Activated T-cell treated with anti-CD3 and anti-CD28 coated beads, Interleukin-2, amount 50 U/mL, for 4 hours (primary cell): ENCODE measurements at regions not wholly inside any gene's neighbourhood (a gene's known extent, or its start where the extent isn't known, plus 50 kb on each side); places are given as distances from the start of the nearest gene placed in this dataset.
A peak's percentile ranks its signal among the peaks of the same experiment; 100 is the strongest.
"Not testable (repeated sequence)": the region's sequence is repeated elsewhere in the genome, so short reads cannot be mapped to it uniquely, and the experiment has no call there.

Source experiments
- ATAC-seq, 2 donors: fragments of 200-7000 bp; cut with Tn5 transposase; one replicate each; pipeline ENCODE4 v1.10.0; 2021
- DNase-seq: peaks from one replicate; pipeline ENCODE4 v3.0.0-alpha.2; 2020
- H3K27me3 Mint-ChIP-seq: one replicate; pipeline ENCODE4 v1.8.0; 2021; ENCODE audit warnings: low read depth, mixed read lengths
- H3K36me3 Mint-ChIP-seq: one replicate; pipeline ENCODE4 v1.8.0; 2022; ENCODE audit warnings: mixed read lengths; ENCODE audit not compliant: insufficient read depth
- H3K4me1 Mint-ChIP-seq: one replicate; pipeline ENCODE4 v1.8.0; 2021; ENCODE audit warnings: low read depth, mixed read lengths
- H3K4me3 Mint-ChIP-seq: one replicate; pipeline ENCODE4 v1.8.0; 2021; ENCODE audit warnings: mild to moderate bottlenecking, moderate library complexity, mixed read lengths
- H3K9me3 Mint-ChIP-seq: one replicate; pipeline ENCODE4 v1.8.0; 2021; ENCODE audit warnings: mixed read lengths

DNA sequence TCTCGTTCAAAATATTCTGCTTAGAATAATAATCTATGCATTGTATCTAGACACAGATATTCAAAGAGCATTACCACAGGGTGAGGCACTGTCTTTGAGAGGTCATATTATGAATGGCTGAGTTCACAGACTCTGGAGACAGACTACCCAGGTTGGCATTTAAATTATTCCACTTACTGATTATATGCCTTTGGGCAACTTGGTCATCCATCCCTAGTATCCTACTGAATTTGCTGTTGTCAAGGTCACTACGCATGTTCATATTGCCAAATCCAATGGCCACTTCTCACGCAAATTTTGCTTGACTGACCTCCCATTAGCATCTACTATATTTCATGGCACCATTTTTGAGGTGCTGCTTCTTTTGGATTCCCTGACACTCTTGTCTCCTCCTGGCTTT, 498.6 kb upstream of the TLE4 start:
- no peak for DNase-seq
- Mint-ChIP-seq H3K9me3 (no peaks in the 10 kb centered on the region), H3K4me1 (no peaks in the 10 kb centered on the region), H3K36me3 (no peaks in the 10 kb centered on the region), H3K4me3 (no peak overlapping the region), H3K27me3 (no peaks in the 10 kb centered on the region)
- no peak for ATAC-seq

- Mint-ChIP-seq H3K4me3 (no peak overlapping the region), H3K9me3 (no peaks in the 10 kb centered on the region), H3K27me3 (no peaks in the 10 kb centered on the region), H3K4me1 (no peaks in the 10 kb centered on the region), H3K36me3 (no peaks in the 10 kb centered on the region)
- DNase-seq (no peak), ATAC-seq (no peak)
These were observed 491.2 kb upstream of the TLE4 start for GRCh38 chr9:79080536-79080935.

- H3K27me3 Mint-ChIP-seq, result no peaks in the 10 kb centered on the region
- H3K9me3 Mint-ChIP-seq, result no peaks in the 10 kb centered on the region
- DNase-seq (no peak), ATAC-seq (no peak)
- H3K4me3 Mint-ChIP-seq, result no peak overlapping the region
- H3K4me1 Mint-ChIP-seq, result no peaks in the 10 kb centered on the region
- no peaks in the 10 kb centered on the region for H3K36me3 Mint-ChIP-seq
These were observed 488.1 kb upstream of the TLE4 start for GRCh38 chr9:79083621-79084020.

- no peak for DNase-seq
- Mint-ChIP-seq H3K9me3 (peaks cover 10% of the 10 kb centered on the region), H3K36me3 (no peaks in the 10 kb centered on the region), H3K27me3 (no peaks in the 10 kb centered on the region), H3K4me3 (no peak overlapping the region), H3K4me1 (no peaks in the 10 kb centered on the region)
- no peak for ATAC-seq
These were observed 484.6 kb upstream of the TLE4 start for GRCh38 chr9:79087133-79087532.

GRCh38 chr9:79089054-79089560, 482.7 kb upstream of the TLE4 start:
- H3K9me3 Mint-ChIP-seq, result peaks cover 10% of the 10 kb centered on the region
- no peak for DNase-seq
- no peaks in the 10 kb centered on the region for H3K36me3 Mint-ChIP-seq
- no peaks in the 10 kb centered on the region for H3K27me3 Mint-ChIP-seq
- H3K4me3 Mint-ChIP-seq, result no peak overlapping the region
- H3K4me1 Mint-ChIP-seq, result no peaks in the 10 kb centered on the region
- ATAC-seq, result no peak

GRCh38 chr9:79089851-79090250, 481.9 kb upstream of the TLE4 start:
- H3K27me3 Mint-ChIP-seq, H3K4me3 Mint-ChIP-seq, DNase-seq, H3K4me1 Mint-ChIP-seq, H3K36me3 Mint-ChIP-seq: not testable (repeated sequence)
- ATAC-seq, result peak in 1 of 2 donors; percentile 38
- H3K9me3 Mint-ChIP-seq, result peaks cover 10% of the 10 kb centered on the region

DNA sequence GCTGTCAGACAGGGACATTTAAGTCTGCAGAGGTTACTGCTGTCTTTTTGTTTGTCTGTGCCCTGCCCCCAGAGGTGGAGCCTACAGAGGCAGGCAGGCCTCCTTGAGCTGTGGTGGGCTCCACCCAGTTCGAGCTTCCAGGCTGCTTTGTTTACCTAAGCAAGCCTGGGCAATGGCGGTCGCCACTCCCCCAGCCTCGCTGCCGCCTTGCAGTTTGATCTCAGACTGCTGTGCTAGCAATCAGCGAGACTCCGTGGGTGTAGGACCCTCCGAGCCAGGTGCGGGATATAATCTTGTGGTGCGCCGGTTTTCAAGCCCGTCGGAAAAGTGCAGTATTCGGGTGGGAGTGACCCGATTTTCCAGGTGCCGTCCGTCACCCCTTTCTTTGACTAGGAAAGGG, 468.5 kb upstream of the TLE4 start:
- H3K9me3 Mint-ChIP-seq, DNase-seq, ATAC-seq, H3K4me1 Mint-ChIP-seq, H3K4me3 Mint-ChIP-seq, H3K36me3 Mint-ChIP-seq, H3K27me3 Mint-ChIP-seq: not testable (repeated sequence)

- H3K9me3 Mint-ChIP-seq, result peaks cover 8% of the 10 kb centered on the region
- no peaks in the 10 kb centered on the region for H3K27me3 Mint-ChIP-seq
- H3K36me3 Mint-ChIP-seq, result no peaks in the 10 kb centered on the region
- no peak for ATAC-seq
- no peak overlapping the region for H3K4me3 Mint-ChIP-seq
- no peak for DNase-seq
- no peaks in the 10 kb centered on the region for H3K4me1 Mint-ChIP-seq
These were observed 467.5 kb upstream of the TLE4 start for GRCh38 chr9:79104216-79104615.

DNA sequence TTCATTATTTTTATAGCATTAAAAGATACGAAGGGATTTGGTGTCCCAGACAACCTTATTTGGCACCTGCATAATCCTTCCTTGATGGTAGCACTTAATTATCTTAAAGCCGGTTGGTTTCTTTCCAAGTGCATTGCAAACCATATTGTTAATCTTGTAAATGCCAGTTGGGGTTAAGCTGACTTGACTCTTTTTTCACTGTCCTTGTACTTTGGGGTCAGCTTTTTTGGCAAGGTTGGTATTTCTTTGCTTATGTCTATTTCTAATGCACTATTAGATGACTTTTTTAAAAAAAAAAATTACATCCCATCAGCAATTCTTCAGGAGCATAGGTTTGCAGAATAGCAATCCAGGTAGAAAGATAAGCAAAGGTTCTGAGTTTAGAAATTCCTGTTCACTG, 466.8 kb upstream of the TLE4 start:
- H3K4me3 Mint-ChIP-seq, result no peak overlapping the region
- H3K36me3 Mint-ChIP-seq, result no peaks in the 10 kb centered on the region
- no peaks in the 10 kb centered on the region for H3K27me3 Mint-ChIP-seq
- no peak for ATAC-seq
- no peak for DNase-seq
- H3K4me1 Mint-ChIP-seq, result no peaks in the 10 kb centered on the region
- peaks cover 13% of the 10 kb centered on the region for H3K9me3 Mint-ChIP-seq

GRCh38 chr9:79107911-79108676, 463.7 kb upstream of the TLE4 start:
- H3K9me3 Mint-ChIP-seq, result peaks cover 13% of the 10 kb centered on the region

DNA sequence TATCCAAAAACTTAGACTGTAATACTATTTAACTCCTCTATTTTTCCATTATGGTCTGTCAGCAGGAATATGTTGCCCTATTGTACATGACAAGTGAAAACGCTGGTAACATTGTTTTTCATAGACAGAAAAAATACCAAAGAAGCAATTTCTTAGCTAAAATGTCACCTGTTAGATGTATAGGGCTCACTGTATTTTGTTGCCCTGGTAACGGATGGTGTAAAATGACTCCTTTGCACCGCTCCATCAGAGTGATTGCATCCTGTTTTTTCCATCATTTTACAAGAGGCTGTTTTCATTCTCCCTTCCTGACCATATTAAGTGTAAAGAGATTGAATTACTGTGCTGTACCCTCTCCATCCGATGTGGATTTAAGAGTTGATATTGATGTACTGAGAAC, 460.1 kb upstream of the TLE4 start:
- H3K9me3 Mint-ChIP-seq, result peaks cover 13% of the 10 kb centered on the region
- no peak for DNase-seq
- no peaks in the 10 kb centered on the region for H3K36me3 Mint-ChIP-seq
- no peaks in the 10 kb centered on the region for H3K4me1 Mint-ChIP-seq
- ATAC-seq, result no peak
- H3K27me3 Mint-ChIP-seq, result peaks cover 2% of the 10 kb centered on the region
- H3K4me3 Mint-ChIP-seq, result no peak overlapping the region

More at GRCh38 chr9:79107911-79108676, 463.7 kb upstream of the TLE4 start:
- Mint-ChIP-seq H3K36me3 (no peaks in the 10 kb centered on the region), H3K27me3 (no peaks in the 10 kb centered on the region), H3K4me3 (no peak overlapping the region), H3K4me1 (no peaks in the 10 kb centered on the region)
- ATAC-seq (no peak), DNase-seq (no peak)

GRCh38 chr9:79115176-79115575, 456.6 kb upstream of the TLE4 start:
- Mint-ChIP-seq H3K4me3 (no peak overlapping the region), H3K36me3 (no peaks in the 10 kb centered on the region), H3K27me3 (peaks cover 2% of the 10 kb centered on the region), H3K9me3 (no peaks in the 10 kb centered on the region), H3K4me1 (no peaks in the 10 kb centered on the region)
- no peak for ATAC-seq
- DNase-seq, result no peak

GRCh38 chr9:79116041-79116440, 455.7 kb upstream of the TLE4 start:
- no peaks in the 10 kb centered on the region for H3K4me1 Mint-ChIP-seq
- H3K9me3 Mint-ChIP-seq, result no peaks in the 10 kb centered on the region
- H3K36me3 Mint-ChIP-seq, result no peaks in the 10 kb centered on the region
- H3K27me3 Mint-ChIP-seq, result peaks cover 2% of the 10 kb centered on the region
- no peak overlapping the region for H3K4me3 Mint-ChIP-seq
- DNase-seq, result no peak
- no peak for ATAC-seq

DNA sequence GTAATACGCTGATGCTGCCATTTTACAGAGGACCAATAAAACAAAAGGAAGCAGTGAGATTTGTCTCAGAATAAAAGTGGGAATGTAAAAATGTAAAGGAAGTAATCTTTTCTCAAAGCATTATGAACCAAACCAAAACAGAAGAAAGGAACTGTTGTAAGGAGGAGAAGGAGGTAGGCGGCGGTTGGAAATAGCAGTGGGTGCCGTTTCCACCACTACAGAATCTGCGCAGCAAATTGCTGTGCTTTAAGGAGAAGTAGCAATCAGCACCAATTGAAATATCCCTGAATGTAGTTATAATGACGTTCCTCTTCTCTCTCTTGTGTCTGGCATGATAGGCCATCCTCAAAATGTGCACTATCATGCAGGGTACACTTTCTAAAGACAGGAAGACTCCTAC, 455.1 kb upstream of the TLE4 start:
- no peaks in the 10 kb centered on the region for H3K4me1 Mint-ChIP-seq
- H3K4me3 Mint-ChIP-seq, result no peak overlapping the region
- no peaks in the 10 kb centered on the region for H3K9me3 Mint-ChIP-seq
- peaks cover 2% of the 10 kb centered on the region for H3K27me3 Mint-ChIP-seq
- no peaks in the 10 kb centered on the region for H3K36me3 Mint-ChIP-seq
- ATAC-seq, result no peak
- DNase-seq, result no peak

DNA sequence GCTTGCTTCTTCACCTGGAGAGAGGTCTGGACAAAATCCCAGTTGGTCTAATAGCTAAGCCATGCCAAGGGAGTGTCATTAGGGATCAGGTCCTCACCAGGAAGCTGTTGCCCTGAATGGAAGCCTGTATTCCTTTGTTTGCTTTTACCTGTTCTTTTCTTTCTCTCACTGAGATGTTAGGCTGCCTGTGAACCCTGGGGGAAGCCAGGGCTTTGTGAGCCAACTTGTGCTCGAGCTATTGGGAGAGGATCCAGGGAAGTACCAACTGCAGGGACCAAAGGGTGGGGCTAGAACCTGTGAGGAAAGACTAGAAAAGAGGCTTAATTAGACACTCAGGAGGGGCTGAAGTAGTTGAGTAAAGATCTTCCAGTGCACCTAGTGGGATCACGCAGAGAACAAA, 451.2 kb upstream of the TLE4 start:
- Mint-ChIP-seq H3K4me1 (no peaks in the 10 kb centered on the region), H3K9me3 (no peaks in the 10 kb centered on the region), H3K27me3 (no peaks in the 10 kb centered on the region), H3K36me3 (no peaks in the 10 kb centered on the region), H3K4me3 (no peak overlapping the region)
- DNase-seq (no peak), ATAC-seq (no peak)
